Stomach smooth muscle (tissue), 2 donors: ENCODE measurements at regions not wholly inside any gene's neighbourhood (a gene's known extent, or its start where the extent isn't known, plus 50 kb on each side); places are given as distances from the start of the nearest gene placed in this dataset.

Experiments used
- H3K27ac ChIP-seq: one replicate; pipeline ENCODE4 v1.7.0; 2013; ENCODE audit warnings: mild to moderate bottlenecking, low read length, inconsistent platforms
- H3K27me3 ChIP-seq, 2 donors: one replicate each; pipeline ENCODE4 v1.7.0; 2013; ENCODE audit warnings: low read length in 2 of 2; ENCODE audit not compliant: insufficient read depth in 2 of 2, control insufficient read depth in 1 of 2
- H3K36me3 ChIP-seq, 2 donors: one replicate each; pipeline ENCODE4 v1.7.0; 2013; ENCODE audit warnings: low read length in 2 of 2; ENCODE audit not compliant: control insufficient read depth in 2 of 2, insufficient read depth in 2 of 2
- H3K4me1 ChIP-seq: one replicate; pipeline ENCODE4 v1.7.0; 2013; ENCODE audit warnings: low read length; ENCODE audit not compliant: control insufficient read depth, insufficient read depth
- H3K4me3 ChIP-seq, 2 donors: one replicate each; pipeline ENCODE4 v1.7.0; 2013; ENCODE audit warnings: low read length in 2 of 2
- H3K9ac ChIP-seq, 2 donors: one replicate each; pipeline ENCODE4 v1.7.0; 2013; ENCODE audit warnings: low read length in 2 of 2, mild to moderate bottlenecking in 1 of 2
- H3K9me3 ChIP-seq, 2 donors: one replicate each; pipeline ENCODE4 v1.7.0; 2013; ENCODE audit warnings: low read length in 2 of 2; ENCODE audit not compliant: control insufficient read depth in 2 of 2
- donor health status: healthy.
- donor health status: Pancreatic carcinoma.

GRCh38 chr17:52283872-52284271 is 125.4 kb upstream of the CA10 start:
- Histone ChIP-seq H3K36me3 (no peaks in the 10 kb centered on the region), H3K27ac (no peak overlapping the region), H3K9me3 (no peaks in the 10 kb centered on the region), H3K4me1 (no peaks in the 10 kb centered on the region), H3K4me3 (no peak overlapping the region), H3K27me3 (no peaks in the 10 kb centered on the region), H3K9ac (no peak overlapping the region)

DNA sequence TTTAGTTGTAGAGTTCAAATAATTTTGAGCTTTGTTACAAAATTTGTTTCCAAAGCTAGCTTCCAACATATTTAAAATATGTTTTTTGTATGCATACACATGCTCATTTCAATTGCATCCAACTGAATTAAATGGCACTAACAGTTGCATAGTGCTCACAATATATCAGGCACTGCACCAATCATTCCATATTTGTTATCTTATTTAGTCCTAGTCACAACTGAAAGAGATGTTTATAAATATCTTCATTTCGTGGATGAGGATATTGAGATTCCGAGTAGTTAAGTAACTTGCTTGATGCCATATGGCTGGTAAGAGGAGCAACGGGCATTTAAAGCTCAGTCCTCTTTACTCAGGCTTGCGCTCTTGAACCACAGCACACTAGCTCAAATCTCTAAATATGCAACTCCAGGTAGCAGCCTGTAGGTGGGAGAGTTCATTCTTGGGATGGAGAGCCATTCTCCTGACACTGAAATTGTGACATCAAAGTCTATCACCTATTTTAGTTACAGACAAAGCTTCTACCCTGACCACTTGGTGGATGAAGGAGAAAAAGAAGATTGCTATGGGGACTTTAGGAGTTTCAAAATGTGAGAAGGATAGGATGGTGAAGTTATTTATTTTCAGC is 118.0 kb upstream of the CA10 start:
- Histone ChIP-seq H3K27ac (no peak overlapping the region), H3K27me3 (no peaks in the 10 kb centered on the region), H3K4me3 (no peak overlapping the region), H3K4me1 (no peaks in the 10 kb centered on the region), H3K36me3 (no peaks in the 10 kb centered on the region), H3K9ac (no peak overlapping the region), H3K9me3 (no peaks in the 10 kb centered on the region)

GRCh38 chr17:52271781-52272180 is 113.3 kb upstream of the CA10 start:
- Histone ChIP-seq H3K9ac (no peak overlapping the region), H3K36me3 (no peaks in the 10 kb centered on the region), H3K4me3 (no peak overlapping the region), H3K4me1 (no peaks in the 10 kb centered on the region), H3K27me3 (no peaks in the 10 kb centered on the region), H3K9me3 (no peaks in the 10 kb centered on the region), H3K27ac (no peak overlapping the region)

- Histone ChIP-seq H3K36me3 (no peaks in the 10 kb centered on the region), H3K4me1 (no peaks in the 10 kb centered on the region), H3K9me3 (no peaks in the 10 kb centered on the region), H3K27ac (no peak overlapping the region), H3K4me3 (no peak overlapping the region), H3K27me3 (no peaks in the 10 kb centered on the region), H3K9ac (no peak overlapping the region)
Measured at GRCh38 chr17:52255347-52255746, 96.8 kb upstream of the CA10 start.

DNA sequence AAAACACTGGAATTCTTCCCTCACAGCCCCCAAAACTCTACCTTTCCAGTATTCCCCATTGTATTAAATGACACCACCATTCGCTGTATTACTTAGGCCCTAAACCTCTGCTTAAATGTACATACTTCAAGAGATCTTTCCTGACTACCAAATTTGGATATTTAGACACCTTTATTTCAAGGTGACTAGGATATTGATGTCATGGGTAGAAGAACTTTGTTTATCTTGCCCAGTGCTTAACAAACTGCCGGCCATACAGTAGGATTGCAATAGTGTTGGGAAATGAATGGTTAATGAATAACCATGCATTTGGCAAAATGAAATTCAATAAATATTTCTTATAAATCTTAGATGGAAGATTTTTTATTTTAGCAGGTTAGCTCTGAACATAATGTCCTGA is 86.2 kb upstream of the CA10 start:
- H3K27me3 ChIP-seq, result no peaks in the 10 kb centered on the region
- H3K4me1 ChIP-seq, result no peaks in the 10 kb centered on the region
- H3K9me3 ChIP-seq, result no peaks in the 10 kb centered on the region
- no peak overlapping the region for H3K4me3 ChIP-seq
- no peak overlapping the region for H3K27ac ChIP-seq
- H3K36me3 ChIP-seq, result no peaks in the 10 kb centered on the region
- H3K9ac ChIP-seq, result no peak overlapping the region

- Histone ChIP-seq H3K4me3 (no peak overlapping the region), H3K9ac (no peak overlapping the region), H3K27ac (no peak overlapping the region), H3K9me3 (no peaks in the 10 kb centered on the region), H3K36me3 (no peaks in the 10 kb centered on the region), H3K4me1 (no peaks in the 10 kb centered on the region), H3K27me3 (no peaks in the 10 kb centered on the region)
Measured at GRCh38 chr17:52242268-52242667, 83.8 kb upstream of the CA10 start.

DNA sequence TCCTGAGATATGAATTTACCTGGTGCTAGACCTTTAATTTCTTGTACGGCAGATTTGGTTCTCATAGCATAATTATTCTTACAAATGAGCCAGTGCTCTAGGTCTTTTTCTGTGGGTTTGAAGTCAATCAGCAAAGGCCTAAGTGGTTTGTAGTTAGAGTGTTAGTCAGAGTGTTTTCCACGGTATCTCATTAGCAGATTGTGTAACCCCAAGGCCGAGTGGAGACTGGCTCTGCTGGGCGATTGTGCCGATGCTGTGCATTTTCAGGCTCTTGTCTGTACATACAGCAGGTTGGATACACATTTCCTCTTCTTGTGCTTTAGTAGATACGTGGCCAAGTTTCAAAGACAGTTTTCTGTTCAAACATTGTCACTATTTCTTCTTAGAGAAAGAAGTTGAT is 78.6 kb upstream of the CA10 start:
- no peaks in the 10 kb centered on the region for H3K27me3 ChIP-seq
- H3K9me3 ChIP-seq, result no peaks in the 10 kb centered on the region
- no peak overlapping the region for H3K4me3 ChIP-seq
- H3K36me3 ChIP-seq, result no peaks in the 10 kb centered on the region
- H3K27ac ChIP-seq, result no peak overlapping the region
- no peak overlapping the region for H3K9ac ChIP-seq
- H3K4me1 ChIP-seq, result no peaks in the 10 kb centered on the region

DNA sequence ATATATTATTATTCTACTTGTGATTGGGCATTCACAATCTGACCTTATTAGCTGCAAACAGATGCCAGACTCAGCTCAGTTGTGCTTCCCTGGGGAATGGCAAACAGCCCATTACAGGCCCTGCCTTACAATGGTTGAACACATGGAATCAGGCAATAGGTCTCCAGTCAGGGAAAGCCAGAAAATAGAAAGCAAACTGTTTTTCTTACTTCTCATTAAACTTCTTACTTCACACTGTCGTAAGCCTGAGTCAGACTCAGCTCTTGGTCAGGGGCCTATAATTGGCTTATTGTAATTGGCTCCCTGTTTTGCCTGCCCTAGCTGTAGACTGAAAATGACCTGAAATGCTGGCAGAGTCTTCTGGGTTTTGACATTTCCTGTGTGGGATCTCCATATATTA is 77.0 kb upstream of the CA10 start:
- no peaks in the 10 kb centered on the region for H3K9me3 ChIP-seq
- H3K27ac ChIP-seq, result no peak overlapping the region
- H3K27me3 ChIP-seq, result no peaks in the 10 kb centered on the region
- no peaks in the 10 kb centered on the region for H3K4me1 ChIP-seq
- no peak overlapping the region for H3K9ac ChIP-seq
- no peak overlapping the region for H3K4me3 ChIP-seq
- no peaks in the 10 kb centered on the region for H3K36me3 ChIP-seq

DNA sequence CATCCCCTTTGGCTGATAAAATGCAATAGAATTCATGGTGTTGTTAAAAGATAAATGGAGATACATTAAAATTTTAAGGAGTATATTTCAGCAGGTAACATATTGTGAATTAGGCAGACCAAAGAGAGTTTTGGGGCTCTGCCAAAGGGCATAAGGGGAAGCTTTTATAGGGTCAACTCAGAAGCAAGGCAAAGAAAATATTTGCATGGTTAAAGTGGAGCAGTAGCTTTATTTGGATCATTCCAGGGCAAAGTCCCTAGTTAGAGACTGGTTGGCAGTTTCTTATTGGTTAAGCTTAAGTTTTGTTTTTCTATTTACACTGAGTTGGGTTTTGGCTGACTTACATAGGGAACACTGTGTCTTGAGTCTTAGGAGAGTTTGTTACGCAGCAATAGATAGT is 75.1 kb upstream of the CA10 start:
- H3K27ac ChIP-seq, result no peak overlapping the region
- no peak overlapping the region for H3K4me3 ChIP-seq
- H3K9ac ChIP-seq, result no peak overlapping the region
- H3K27me3 ChIP-seq, result no peaks in the 10 kb centered on the region
- no peaks in the 10 kb centered on the region for H3K4me1 ChIP-seq
- H3K9me3 ChIP-seq, result no peaks in the 10 kb centered on the region
- no peaks in the 10 kb centered on the region for H3K36me3 ChIP-seq

- Histone ChIP-seq H3K27me3 (no peaks in the 10 kb centered on the region), H3K4me3 (no peak overlapping the region), H3K9me3 (no peaks in the 10 kb centered on the region), H3K9ac (no peak overlapping the region), H3K4me1 (no peaks in the 10 kb centered on the region), H3K36me3 (no peaks in the 10 kb centered on the region), H3K27ac (no peak overlapping the region)
Measured at GRCh38 chr17:52233176-52233575, 74.7 kb upstream of the CA10 start.

DNA sequence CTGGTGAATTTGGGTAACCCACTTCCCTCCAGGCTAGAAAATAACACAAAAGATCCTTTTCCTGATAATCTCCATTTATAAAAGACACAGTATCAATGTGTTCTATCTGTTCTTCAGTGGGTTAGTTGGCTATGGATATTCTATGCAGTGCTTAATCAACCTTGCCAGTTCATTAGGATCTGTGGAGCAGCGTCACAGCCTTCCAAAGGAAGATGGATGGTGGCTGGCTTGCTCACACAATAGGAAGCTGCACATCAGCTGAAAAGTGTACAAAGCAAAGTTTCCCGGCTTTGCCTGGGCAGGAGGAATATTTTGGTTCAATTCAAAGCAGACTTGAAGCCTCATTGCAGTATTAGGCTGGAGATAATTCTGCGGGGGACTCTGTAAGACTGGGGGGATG is 70.3 kb upstream of the CA10 start:
- Histone ChIP-seq H3K27me3 (no peaks in the 10 kb centered on the region), H3K4me3 (no peak overlapping the region), H3K9me3 (no peaks in the 10 kb centered on the region), H3K27ac (no peak overlapping the region), H3K4me1 (no peaks in the 10 kb centered on the region), H3K36me3 (no peaks in the 10 kb centered on the region), H3K9ac (no peak overlapping the region)
